BLaER1 (cell line): ENCODE measurements at regions not wholly inside any gene's neighbourhood (a gene's known extent, or its start where the extent isn't known, plus 50 kb on each side); places are given as distances from the start of the nearest gene placed in this dataset.

ENCODE experiments used
- H3K27ac ChIP-seq: shearing (Covaris generic); formaldehyde crosslinking; 2 replicates; pipeline ENCODE4 v1.8.1; 2022
- H3K27me3 ChIP-seq: shearing (Covaris generic); formaldehyde crosslinking; 2 replicates; pipeline ENCODE4 v1.8.1; 2022
- H3K36me3 ChIP-seq: shearing (Covaris generic); formaldehyde crosslinking; 2 replicates; pipeline ENCODE4 v1.8.1; 2022
- H3K4me1 ChIP-seq: shearing (Covaris generic); formaldehyde crosslinking; 2 replicates; pipeline ENCODE4 v1.8.1; 2022
- H3K4me2 ChIP-seq: shearing (Covaris generic); formaldehyde crosslinking; 2 replicates; pipeline ENCODE4 v1.8.1; 2022
- H3K4me3 ChIP-seq: shearing (Covaris generic); formaldehyde crosslinking; 2 replicates; pipeline ENCODE4 v1.8.1; 2022
- H3K9ac ChIP-seq: shearing (Covaris generic); formaldehyde crosslinking; 2 replicates; pipeline ENCODE4 v1.8.1; 2022
- H3K9me3 ChIP-seq: shearing (Covaris generic); formaldehyde crosslinking; 2 replicates; pipeline ENCODE4 v1.8.1; 2022
- H4K20me1 ChIP-seq: shearing (Covaris generic); formaldehyde crosslinking; 2 replicates; pipeline ENCODE4 v1.8.1; 2022
- Cebpa-rat ChIP-seq: shearing (Covaris generic); IDR thresholded peaks from 2 replicates; pipeline ENCODE4 v1.8.1; 2022

DNA sequence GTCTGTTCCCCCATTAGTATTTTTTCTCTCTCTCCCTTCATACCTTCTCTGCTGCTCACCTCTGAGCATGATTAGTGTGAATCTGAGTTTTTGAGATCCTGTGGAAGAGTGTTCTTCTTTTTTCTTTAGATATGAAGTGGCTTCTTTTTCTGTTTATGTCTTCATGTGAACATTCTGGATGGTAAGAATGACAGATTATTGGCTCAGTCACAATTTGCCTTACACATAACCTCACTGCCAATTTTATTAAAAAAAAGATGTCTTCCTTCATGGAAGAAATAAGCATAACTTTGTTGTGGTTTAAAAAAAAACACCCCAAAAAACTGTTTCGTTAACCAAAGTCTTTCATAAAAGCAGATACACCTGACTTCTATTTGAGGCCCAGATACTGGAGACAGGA is 539.1 kb downstream of the PLCL1 start:
- no peak overlapping the region for H3K4me2 ChIP-seq
- H3K27me3 ChIP-seq: no peaks in the 10 kb centered on the region
- no peak for TF ChIP-seq Cebpa-rat
- H4K20me1 ChIP-seq: no peaks in the 10 kb centered on the region
- no peaks in the 10 kb centered on the region for H3K4me1 ChIP-seq
- no peak overlapping the region for H3K9ac ChIP-seq
- no peak overlapping the region for H3K27ac ChIP-seq
- no peak overlapping the region for H3K4me3 ChIP-seq
- no peaks in the 10 kb centered on the region for H3K9me3 ChIP-seq
- no peaks in the 10 kb centered on the region for H3K36me3 ChIP-seq

DNA sequence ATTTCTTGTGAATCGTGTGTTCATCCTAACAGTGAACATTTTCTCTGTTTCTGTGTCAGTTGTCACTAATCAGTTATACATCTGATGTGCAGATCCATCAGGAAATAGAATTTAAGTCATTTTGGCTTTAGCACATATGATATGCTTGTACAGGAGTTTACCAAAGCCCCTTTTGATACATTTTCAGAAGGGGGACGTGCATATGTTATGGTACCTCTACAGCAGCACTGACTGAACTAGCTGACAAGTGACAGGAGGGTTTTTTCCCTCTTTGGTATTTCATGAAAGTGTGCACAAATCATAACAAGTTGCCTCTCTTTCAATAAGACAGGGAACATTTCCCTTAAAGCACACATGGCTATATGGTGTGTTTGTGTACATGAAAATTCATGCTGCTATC is 536.5 kb downstream of the PLCL1 start:
- H3K9ac ChIP-seq: no peak overlapping the region
- no peaks in the 10 kb centered on the region for H3K27me3 ChIP-seq
- no peak overlapping the region for H3K27ac ChIP-seq
- H3K4me1 ChIP-seq: peaks cover 7% of the 10 kb centered on the region
- no peak for TF ChIP-seq Cebpa-rat
- no peaks in the 10 kb centered on the region for H4K20me1 ChIP-seq
- H3K36me3 ChIP-seq: no peaks in the 10 kb centered on the region
- H3K4me2 ChIP-seq: no peak overlapping the region
- no peak overlapping the region for H3K4me3 ChIP-seq
- H3K9me3 ChIP-seq: no peaks in the 10 kb centered on the region

DNA sequence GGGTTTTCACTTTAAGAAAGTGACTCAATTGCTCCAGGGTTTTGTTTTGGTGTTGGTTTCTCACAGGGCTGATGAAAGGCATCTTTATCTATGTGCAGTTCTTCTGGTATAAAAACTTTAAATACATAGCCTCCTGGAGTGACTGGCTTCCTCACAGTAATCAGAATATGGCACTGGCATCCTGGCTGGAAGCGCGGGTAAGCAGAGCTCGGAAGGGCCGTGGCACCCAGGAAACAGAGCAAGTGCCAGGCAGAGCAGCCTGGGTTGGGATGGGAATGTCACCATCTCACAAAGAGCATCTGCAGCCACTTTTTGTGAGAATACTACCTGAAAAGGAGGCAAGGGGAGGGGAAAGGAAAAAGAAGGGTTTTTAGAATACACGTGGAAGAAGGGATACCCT is 534.7 kb downstream of the PLCL1 start:
- H3K4me1 ChIP-seq: peaks cover 7% of the 10 kb centered on the region
- no peak overlapping the region for H3K4me2 ChIP-seq
- H3K9me3 ChIP-seq: no peaks in the 10 kb centered on the region
- H3K27me3 ChIP-seq: no peaks in the 10 kb centered on the region
- no peak overlapping the region for H3K27ac ChIP-seq
- H3K4me3 ChIP-seq: no peak overlapping the region
- no peak overlapping the region for H3K9ac ChIP-seq
- no peak for TF ChIP-seq Cebpa-rat
- H3K36me3 ChIP-seq: no peaks in the 10 kb centered on the region
- H4K20me1 ChIP-seq: no peaks in the 10 kb centered on the region

DNA sequence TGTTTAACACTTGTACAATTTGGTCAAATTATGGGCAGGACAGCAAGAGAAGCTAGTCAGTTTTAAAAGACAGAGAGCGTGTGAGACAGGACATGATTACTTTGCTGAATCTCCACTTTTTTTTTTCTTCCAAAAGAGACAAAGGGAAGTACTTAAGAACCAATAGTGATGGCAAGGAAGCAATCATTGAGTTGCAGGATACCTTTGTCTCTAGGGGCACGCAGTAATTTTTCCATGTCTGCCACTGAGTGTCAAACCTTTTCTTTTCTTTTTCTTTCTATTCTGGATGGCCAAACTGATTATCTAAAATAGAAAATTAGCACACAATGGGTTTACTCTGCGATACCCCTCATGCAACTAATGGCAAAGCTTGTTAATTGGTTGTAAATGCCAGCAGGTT is 533.0 kb downstream of the PLCL1 start:
- no peaks in the 10 kb centered on the region for H4K20me1 ChIP-seq
- no peak overlapping the region for H3K4me3 ChIP-seq
- H3K36me3 ChIP-seq: no peaks in the 10 kb centered on the region
- TF ChIP-seq Cebpa-rat: no peak
- H3K4me1 ChIP-seq: peaks cover 7% of the 10 kb centered on the region
- H3K9ac ChIP-seq: no peak overlapping the region
- peak overlapping the region; percentile 34 for H3K4me2 ChIP-seq
- no peaks in the 10 kb centered on the region for H3K9me3 ChIP-seq
- no peak overlapping the region for H3K27ac ChIP-seq
- no peaks in the 10 kb centered on the region for H3K27me3 ChIP-seq

DNA sequence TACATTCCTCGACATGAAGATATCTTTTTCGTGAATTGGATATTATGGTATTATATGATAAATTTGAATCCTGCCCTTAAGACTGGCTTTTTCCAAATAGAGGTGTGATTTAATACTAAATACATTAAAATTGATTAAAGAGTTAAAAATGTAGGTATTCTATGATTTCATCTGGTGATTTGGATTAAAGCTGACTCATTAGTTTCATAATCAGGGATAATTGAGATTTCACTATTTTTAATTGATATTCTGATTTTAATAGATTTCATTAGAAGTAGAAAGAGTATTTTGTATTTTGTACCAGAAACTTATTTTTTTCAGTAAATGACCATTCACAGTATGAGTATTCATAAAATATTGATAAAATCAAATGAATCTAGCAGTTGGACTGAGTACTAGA is 524.1 kb downstream of the PLCL1 start:
- Histone ChIP-seq H4K20me1 (no peaks in the 10 kb centered on the region), H3K36me3 (no peaks in the 10 kb centered on the region), H3K4me1 (peaks cover 47% of the 10 kb centered on the region), H3K27me3 (no peaks in the 10 kb centered on the region), H3K4me3 (no peak overlapping the region), H3K9me3 (peaks cover 17% of the 10 kb centered on the region; the same call in 1 of the 2 replicates), H3K4me2 (no peak overlapping the region), H3K27ac (no peak overlapping the region), H3K9ac (no peak overlapping the region)
- no peak for TF ChIP-seq Cebpa-rat

DNA sequence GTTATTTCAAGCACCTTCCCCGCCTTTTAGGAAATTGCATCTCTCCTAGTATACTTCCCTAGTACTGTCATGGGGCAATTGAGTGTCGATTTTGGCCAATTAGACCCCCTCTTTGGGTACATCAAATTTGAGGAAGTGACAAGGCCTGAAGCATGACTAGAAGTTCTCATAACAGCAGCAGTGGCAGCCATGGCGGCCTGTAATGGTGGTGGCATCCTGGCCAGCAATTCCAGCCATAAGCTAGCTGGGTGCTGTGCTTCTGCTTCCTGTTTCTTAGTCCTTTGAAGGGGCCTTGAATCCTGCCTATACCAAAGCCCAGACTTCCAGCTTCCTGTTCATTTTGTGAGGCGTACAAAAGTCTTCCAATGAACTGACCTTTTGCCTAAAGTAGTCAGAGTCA is 523.1 kb downstream of the PLCL1 start:
- no peaks in the 10 kb centered on the region for H4K20me1 ChIP-seq
- no peak overlapping the region for H3K4me3 ChIP-seq
- no peak for TF ChIP-seq Cebpa-rat
- no peaks in the 10 kb centered on the region for H3K36me3 ChIP-seq
- H3K27me3 ChIP-seq: no peaks in the 10 kb centered on the region
- H3K4me1 ChIP-seq: peaks cover 52% of the 10 kb centered on the region
- H3K4me2 ChIP-seq: peak overlapping the region; percentile 74
- H3K9me3 ChIP-seq: peaks cover 17% of the 10 kb centered on the region; the same call in 1 of the 2 replicates
- no peak overlapping the region for H3K9ac ChIP-seq
- H3K27ac ChIP-seq: peak overlapping the region; percentile 76

DNA sequence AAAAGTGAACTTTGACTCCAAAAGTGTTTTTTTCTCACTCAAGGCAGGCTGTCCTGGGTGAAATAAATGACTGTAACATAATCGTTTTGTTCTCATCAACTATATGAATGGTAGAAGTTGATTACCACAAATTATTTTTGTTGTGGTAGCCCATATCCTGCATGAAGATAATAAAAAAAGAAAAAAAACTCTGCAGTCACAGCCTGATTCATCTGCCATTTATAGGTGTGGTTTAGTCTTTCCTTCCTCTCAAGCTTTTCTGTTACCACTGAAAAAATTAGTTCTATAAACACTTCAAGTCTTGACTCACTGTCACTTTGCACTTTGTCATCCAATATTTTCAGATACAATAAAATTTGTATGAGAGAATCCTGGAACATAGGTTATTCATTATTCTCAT is 522.0 kb downstream of the PLCL1 start:
- no peak for TF ChIP-seq Cebpa-rat
- H3K27ac ChIP-seq: peak overlapping the region; percentile 76; the same call in 1 of the 2 replicates
- no peaks in the 10 kb centered on the region for H3K27me3 ChIP-seq
- peak overlapping the region; percentile 29; the same call in 1 of the 2 replicates for H3K4me3 ChIP-seq
- peak overlapping the region; percentile 74 for H3K4me2 ChIP-seq
- H4K20me1 ChIP-seq: no peaks in the 10 kb centered on the region
- H3K9me3 ChIP-seq: peaks cover 17% of the 10 kb centered on the region
- no peak overlapping the region for H3K9ac ChIP-seq
- H3K4me1 ChIP-seq: peaks cover 52% of the 10 kb centered on the region
- H3K36me3 ChIP-seq: no peaks in the 10 kb centered on the region

DNA sequence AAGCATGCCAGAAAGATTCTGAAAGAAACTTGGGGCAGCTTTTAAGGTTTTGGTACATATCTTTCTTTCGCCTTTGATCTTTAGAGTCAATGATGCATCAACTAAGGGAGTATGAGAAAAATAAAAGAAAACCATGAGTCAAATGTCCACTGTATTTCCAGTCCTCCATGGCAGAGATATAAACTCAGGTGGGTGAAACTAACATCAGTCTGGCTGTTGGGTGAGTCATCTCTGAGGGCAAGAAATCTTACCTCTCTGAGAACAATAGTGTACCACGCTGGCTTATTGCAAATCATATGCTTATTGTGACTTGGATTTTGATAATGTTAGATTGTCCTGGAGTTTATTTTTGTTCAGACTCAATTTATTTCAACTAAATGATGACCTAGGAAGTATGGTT is 521.0 kb downstream of the PLCL1 start:
- TF ChIP-seq Cebpa-rat: no peak

DNA sequence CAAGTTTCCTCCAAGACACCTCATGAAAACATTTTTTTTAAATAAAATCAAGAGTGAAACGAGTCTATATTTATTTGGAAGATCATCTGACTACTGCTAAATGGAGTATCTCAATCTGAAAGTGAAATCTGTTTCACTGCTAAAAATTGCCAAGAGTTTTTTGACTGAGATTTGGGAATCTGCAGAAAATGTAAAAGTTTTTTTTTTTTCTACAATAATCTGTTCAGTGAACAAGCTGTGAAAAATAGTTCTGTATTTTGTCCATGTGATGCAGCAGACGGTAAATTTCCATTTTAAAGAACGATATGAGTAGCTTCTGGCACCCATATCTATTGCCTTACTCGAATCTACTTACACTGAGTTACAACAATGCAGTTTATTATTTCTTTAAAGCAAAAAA is 519.7 kb downstream of the PLCL1 start:
- H3K4me1 ChIP-seq: peaks cover 52% of the 10 kb centered on the region
- no peak overlapping the region for H3K9ac ChIP-seq
- no peaks in the 10 kb centered on the region for H4K20me1 ChIP-seq
- no peaks in the 10 kb centered on the region for H3K36me3 ChIP-seq
- H3K27ac ChIP-seq: no peak overlapping the region
- no peaks in the 10 kb centered on the region for H3K27me3 ChIP-seq
- H3K4me3 ChIP-seq: no peak overlapping the region
- no peak for TF ChIP-seq Cebpa-rat
- peaks cover 4% of the 10 kb centered on the region; the same call in 1 of the 2 replicates for H3K9me3 ChIP-seq
- H3K4me2 ChIP-seq: peak overlapping the region; percentile 74

More for the DNA sequence above, 521.0 kb downstream of the PLCL1 start:
- no peak overlapping the region for H3K4me3 ChIP-seq
- no peak overlapping the region for H3K9ac ChIP-seq
- H4K20me1 ChIP-seq: no peaks in the 10 kb centered on the region
- H3K4me1 ChIP-seq: peaks cover 52% of the 10 kb centered on the region
- H3K4me2 ChIP-seq: peak overlapping the region; percentile 74
- H3K36me3 ChIP-seq: no peaks in the 10 kb centered on the region
- peaks cover 11% of the 10 kb centered on the region; the same call in 1 of the 2 replicates for H3K9me3 ChIP-seq
- H3K27ac ChIP-seq: peak overlapping the region; percentile 18; the same call in 1 of the 2 replicates
- no peaks in the 10 kb centered on the region for H3K27me3 ChIP-seq

DNA sequence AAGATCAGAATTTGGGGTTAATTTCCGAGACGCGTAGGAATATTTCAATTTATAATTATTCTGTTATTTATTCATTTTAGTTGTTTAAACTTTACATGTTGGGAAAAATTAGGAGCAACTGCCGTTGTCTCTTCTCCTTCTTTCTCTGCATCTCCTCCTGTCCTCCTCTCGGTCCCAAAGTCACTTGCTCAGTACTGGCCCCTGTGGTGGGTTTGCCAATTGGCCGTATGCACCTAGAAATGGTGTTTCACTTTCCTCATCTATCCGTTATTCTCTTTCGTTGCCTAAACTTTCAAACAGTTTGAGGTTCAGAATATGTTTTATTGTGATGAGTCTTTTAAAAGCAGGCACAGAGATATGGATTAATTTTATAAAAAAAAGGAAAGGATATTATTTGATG is 517.9 kb downstream of the PLCL1 start:
- H3K27ac ChIP-seq: no peak overlapping the region
- no peak for TF ChIP-seq Cebpa-rat
- H4K20me1 ChIP-seq: no peaks in the 10 kb centered on the region
- no peaks in the 10 kb centered on the region for H3K27me3 ChIP-seq
- peaks cover 4% of the 10 kb centered on the region; the same call in 1 of the 2 replicates for H3K9me3 ChIP-seq
- H3K4me3 ChIP-seq: no peak overlapping the region
- H3K36me3 ChIP-seq: no peaks in the 10 kb centered on the region
- H3K9ac ChIP-seq: no peak overlapping the region
- no peak overlapping the region for H3K4me2 ChIP-seq
- peaks cover 41% of the 10 kb centered on the region for H3K4me1 ChIP-seq

DNA sequence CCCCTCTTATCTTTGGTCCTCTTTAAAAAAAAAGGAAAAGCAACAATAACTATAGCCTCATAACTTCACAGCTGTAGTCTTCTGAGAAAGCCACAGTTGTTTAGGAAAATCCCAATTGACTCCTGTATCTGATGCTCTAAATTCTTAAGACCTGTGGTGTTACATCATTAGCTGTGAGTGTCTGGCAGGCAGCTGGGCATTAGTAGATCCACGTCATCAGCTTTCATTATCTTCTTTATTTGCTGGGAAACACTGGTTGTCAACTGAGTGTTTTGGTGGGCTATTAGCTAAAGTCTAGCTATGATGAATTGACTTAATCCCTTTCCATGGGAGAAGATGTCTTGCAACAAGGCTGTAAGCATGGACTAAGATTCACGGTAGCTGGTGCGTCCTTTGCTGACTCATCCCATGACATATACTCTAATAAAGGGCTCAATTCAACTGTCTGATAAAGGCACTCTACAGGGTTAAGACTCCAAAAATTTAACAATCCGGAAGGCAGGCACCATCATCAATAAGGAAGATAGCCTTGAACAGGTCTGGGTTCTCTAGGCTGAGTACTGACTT is 517.2 kb downstream of the PLCL1 start:
- no peak overlapping the region for H3K4me2 ChIP-seq
- H3K27ac ChIP-seq: no peak overlapping the region
- no peak overlapping the region for H3K4me3 ChIP-seq
- peaks cover 4% of the 10 kb centered on the region; the same call in 1 of the 2 replicates for H3K9me3 ChIP-seq
- TF ChIP-seq Cebpa-rat: no peak
- no peaks in the 10 kb centered on the region for H4K20me1 ChIP-seq
- no peak overlapping the region for H3K9ac ChIP-seq
- peaks cover 41% of the 10 kb centered on the region for H3K4me1 ChIP-seq
- H3K27me3 ChIP-seq: no peaks in the 10 kb centered on the region
- no peaks in the 10 kb centered on the region for H3K36me3 ChIP-seq
